ENCODE measurements at regions not wholly inside any gene's neighbourhood (a gene's known extent, or its start where the extent isn't known, plus 50 kb on each side); places are given as distances from the start of the nearest gene placed in this dataset.
"Not testable (repeated sequence)": the region's sequence is repeated elsewhere in the genome, so short reads cannot be mapped to it uniquely, and the experiment has no call there.

DNA sequence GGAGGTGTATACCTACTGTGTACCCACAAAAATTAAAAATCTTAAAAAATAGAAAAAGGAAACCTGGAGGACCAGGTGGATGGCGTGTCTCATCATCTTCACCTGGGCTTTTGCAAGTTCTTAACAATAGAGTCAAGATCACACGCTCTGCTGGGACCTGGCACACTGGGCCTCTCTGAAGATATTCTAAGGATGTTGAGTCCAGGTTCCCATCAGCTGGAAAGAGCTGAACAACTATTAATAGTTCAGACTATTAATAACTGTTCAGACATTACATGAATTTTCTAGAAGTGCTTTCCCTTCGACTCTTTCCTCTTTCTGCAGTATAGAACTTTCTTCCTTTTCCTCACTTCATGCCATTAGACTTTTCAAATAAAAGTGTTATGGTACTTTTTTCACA, 320.2 kb upstream of the IL12A start:
- no peak for DNase-seq

DNA sequence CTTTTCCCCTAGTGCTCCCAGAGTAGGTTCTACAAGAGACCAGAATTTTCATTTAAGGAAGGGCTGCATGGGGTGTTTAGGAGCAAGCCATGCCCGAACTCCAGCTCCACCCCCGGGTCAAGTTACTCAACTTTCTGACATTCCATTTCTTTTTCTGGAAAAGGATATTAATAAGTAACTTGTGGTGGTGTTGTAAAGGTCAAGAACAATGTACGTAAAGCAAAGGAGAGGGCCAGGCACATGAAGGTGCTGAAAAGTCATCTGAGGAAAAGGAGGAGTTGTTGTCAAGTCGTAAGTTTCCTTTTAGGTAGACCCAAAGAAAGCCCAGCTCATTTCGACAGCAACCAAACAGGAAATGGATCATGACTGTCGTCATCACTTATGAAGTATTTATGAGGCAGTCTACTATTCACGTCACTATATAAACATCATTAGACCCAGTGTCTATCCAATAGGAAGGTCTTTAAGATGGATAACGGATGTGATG, 319.6 kb upstream of the IL12A start:
- peak; percentile 16 for DNase-seq

DNA sequence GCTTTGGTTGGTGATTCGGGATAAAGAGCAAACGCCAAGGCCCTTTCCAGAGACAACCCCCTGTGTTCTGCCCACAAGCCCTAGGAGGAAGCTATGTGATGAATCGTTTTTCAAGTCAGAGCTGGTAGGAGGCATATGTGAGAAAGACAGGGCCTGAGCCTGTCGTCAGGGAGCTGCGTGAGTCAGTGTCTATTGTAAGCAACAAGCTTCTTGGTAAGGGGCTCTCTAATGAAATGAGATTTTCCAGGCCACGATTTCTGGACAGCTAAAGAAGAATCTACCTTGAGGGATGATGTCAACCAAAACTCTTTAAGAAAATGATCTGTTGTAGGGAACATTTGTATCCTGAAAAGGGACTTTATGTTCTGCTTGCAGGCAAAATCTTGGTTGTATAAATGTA, 318.9 kb upstream of the IL12A start:
- DNase-seq = no peak

DNA sequence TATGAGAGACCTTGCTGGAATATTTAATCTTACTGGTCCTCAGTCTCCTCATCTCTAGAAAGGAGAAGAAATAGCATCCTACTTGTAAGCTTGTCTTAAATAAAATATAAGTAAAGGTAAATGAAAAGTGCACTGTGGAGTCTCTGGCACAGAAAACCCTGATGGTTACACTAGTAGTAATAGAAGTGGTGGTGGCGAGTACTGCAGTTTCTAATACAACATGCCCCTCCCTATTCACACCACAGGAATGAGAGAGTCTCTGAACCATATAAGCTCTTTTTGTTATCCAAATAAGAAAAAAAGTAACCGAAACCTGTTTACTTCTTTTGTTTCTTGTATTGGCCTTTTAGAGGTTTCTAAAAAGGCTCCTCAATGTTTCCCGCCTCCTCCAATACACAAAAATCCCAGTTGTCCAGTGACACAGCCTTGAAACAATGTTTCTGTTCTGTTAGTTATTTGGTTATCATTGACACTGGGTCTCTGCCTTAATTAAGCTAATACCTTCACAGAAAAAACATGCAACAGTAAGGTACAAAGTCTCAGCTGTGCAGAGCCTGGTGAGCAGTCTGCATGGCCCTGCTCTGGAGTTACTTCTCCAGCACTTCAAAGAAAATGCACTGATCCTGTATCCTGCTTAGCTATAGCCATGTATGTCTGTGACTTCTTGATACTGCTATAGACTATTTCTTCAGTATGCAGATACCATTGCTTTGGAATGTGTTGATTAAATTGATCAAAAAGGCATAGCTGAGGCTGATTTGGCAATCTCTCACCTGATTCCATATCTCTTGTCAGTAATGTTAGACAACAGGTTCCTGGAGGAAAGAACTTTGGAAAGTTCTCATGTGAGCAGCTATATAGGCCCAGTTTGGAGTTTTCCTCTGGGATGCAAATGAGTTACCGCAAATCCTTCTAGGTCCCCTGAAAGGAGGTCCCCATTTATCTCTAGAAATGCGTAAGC, 315.6 kb upstream of the IL12A start:
- DNase-seq = no peak

DNA sequence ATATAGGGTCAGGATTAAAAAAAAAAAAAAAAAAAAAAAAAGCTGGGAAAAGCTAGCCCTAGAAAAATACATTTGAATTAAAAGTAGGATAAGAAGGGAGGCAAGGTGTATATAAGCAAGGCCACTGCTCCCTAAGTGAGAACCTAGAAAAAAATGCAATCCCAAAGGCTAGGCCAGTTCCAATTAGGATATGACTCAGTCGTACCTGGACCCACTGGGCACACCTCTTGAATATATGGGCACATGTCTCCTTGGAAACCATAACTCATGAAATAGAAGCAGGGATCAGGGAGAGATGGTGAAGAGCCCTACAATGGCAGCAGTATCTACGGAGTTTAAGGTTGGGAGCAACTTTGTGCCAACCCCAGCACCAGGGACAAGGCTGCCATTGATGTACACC, 314.1 kb upstream of the IL12A start:
- DNase-seq = no peak

DNA sequence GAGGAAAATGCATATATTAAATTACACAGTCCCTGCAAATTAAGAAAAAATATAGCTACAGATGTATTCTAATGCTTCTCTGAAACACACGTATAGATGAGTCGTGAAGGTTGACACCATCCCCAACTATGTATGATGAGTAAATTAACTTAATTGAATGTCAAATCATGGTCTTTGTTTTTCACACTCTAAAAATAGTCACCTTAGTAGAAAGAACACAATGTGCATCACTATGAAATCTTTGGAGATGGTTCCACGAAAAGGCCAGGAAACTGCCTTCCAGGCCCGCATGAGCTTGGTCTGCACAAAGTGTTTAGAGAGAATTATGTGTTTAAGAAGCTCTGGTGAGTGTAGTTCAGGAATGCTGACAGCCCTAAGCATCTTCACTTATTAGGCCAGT, 313.4 kb upstream of the IL12A start:
- DNase-seq = no peak

DNA sequence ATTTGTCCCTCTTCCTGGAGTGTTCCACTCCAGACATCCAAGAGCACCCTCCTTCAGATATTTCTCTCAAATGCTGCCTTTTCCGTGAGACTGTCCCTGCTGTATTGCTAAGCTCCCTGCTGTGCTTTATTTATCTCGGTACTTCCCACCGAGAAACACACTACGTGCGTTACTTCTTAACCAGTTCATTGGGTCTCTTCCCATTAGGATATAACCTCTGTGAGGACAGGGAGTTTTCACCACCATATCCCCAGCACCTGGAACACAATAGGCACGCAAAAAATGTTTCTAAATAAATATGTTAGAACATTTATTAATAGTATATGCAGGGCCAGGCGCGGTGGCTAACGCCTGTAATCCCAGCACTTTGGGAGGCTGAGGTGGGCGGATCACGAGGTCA, 308.7 kb upstream of the IL12A start:
- no peak for DNase-seq

DNA sequence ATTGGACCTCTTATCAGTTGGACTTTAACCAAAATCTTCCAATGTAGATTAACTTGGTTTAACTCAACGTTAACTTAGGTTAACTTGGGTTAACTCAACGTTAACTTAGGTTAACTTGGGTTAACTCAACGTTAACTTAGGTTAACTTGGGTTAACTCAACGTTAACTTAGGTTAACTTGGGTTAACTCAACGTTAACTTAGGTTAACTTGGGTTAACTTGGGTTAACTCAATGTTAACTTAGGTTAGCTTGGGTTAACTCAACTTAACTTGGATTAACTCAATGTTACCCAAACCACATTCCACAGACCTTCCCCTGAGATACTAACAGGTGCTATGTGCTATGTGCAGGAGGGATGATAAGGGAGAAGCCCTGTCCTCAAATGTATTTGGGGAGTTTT, 306.9 kb upstream of the IL12A start:
- DNase-seq = not testable (repeated sequence)

DNA sequence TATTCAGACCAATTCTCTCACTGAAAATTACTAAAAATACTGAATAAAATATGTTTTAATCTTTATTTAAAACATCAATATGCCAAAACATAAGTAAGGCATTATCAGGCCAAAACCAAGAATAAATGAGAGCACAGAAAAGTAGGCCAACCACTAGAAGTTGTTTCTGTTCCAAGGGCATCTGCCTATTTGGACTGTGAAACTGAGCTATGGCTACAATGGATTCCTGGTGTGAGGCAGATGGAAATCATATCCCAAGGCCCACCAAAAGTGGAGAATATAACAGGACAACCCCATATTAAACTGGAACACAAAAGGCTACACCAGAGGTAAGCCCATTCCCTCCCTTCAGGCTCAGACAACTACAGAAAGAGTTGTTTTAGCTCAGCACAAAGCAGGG, 302.8 kb upstream of the IL12A start:
- DNase-seq = no peak

DNA sequence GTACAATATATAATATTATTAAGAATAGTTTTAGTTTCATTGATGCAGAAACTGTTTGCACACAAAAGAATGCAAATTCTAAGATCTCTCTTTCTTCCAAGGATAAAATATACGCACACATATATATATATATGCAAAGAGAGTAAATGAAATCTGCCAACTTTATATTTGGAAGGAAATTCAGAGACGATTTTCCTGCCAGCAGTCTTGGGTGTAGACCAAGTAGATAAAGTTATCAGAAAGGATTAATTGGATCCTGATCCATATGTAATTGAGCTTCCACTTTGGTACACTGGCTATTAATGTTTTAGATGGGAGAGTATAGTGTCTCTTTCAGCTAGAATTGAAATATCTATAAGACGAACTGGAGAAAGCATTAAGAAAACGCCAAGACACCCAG, 295.4 kb upstream of the IL12A start:
- DNase-seq = no peak

DNA sequence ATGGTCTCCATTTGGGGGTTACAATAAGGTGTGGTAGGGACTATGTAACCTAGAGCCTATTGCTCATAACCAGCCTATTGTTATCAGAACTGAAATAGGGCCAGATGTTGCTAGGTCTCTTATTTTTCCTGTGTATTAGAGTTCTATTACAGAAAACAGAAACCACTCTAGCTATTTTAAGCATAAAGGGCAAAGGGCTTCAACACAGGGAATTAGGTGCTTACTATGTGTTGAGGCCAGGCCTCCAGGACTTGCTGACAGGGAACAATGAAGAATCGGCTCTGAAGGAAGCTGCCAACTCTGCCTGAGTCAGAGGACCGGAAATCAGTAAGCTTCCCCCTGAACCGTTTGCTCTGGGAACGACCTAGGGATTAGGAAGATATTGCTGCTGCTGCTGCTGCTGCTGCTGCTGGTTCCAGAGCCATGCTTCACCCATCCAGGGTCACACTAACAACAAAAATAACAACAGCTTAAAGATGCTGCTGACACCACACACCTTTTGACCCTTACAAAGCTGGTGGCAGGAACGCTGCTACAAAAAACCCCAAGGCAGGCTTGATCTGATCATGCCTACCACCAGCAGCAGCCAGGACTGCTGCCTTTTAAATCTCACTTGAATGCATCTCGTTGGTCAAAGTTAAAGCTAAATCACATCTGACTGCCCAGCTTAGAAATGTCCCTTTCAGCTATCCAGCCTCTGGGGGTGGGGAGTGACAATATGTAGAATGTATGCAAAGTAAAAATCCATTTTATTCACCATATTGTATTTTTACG, 276.9 kb upstream of the IL12A start:
- peak; percentile 99 for DNase-seq

DNA sequence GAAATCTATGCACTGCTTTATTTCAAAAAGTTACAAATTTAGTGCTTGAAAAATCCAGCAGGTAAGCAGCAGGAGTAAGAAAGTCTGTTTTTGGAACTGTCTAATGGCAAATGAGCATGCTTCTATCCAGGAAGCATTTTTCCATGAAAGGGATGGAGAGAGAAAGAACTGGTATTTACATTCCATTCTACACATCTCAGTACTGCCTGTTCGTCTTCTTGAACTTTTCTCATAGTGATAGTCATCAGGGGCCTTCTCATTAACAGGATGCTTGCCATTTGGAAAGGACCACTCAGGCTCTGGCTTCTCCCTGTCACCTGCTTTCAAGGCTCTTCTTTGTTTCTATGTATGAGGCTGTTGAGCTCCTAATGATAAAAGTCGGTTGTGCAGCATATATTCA, 267.3 kb upstream of the IL12A start:
- DNase-seq = no peak

DNA sequence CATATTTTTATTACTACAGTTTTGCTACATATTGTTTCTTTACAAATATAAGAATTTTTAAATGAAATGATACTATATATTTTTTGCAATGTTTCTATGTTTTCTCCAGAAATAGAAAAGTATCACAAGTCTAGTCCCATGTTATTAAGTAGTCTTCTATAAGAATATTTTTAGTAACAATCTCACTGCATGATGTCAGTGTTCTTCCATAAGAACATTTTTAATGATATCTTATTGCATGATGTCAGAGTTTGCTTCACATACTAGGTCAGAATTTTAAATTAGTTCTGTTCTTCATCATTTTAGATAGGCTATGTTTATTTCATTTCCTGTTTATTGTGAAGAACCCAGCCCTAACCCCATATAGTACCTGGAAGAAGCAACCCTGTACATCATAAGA, 265.3 kb upstream of the IL12A start:
- no peak for DNase-seq

DNA sequence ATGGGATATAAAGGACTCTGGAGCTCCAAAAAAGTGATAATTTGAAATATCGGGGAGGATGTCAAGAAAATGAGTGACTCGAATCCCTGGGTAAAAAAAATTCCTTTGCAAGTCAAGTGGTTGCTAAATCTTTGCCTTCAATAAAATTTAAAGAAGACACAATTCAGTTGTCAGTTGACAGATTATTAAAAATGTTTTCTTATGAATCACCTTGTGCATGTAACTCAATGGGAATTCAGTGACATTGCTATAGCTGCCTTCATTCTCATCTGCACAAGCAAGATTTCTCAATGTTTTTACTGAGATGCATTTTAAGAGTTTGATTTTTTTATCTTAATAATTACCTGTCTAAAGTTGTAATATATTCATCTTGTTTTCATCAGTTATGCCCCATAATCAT, 264.0 kb upstream of the IL12A start:
- no peak for DNase-seq

DNA sequence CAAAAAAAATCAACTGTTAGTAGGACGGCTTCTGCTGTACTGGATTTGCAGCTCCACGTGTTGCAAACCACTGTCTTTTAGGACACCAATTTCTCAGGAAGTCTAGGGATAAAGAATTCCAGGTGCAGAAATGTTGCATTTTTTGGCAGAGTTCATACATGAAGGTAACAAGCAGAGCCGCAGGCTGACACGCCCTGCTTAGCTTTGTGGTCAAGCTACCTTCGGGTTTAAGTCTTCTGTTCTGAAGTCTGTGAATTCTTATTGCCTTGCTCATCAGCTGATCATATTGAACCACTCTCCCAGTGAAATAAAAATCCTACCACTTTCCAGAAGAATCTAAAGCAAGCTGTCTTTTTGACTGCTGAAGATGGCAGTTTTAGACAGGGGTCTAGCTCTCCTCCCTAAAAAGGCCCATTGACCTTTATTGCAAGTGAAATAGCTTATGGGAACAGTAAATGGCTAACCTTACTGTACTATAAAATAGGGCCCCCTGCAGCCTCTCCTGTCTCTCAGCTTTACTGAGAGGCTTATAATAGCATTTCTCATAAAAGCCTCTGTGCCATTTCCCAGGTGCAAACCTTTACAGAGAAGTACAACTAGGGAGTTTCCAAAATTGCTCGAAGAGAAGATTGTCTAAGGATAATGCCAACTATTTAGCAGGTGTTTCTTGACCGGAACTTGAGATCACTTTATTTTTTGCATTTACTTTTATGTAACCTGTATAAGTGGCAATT, 262.2 kb upstream of the IL12A start:
- DNase-seq = no peak

DNA sequence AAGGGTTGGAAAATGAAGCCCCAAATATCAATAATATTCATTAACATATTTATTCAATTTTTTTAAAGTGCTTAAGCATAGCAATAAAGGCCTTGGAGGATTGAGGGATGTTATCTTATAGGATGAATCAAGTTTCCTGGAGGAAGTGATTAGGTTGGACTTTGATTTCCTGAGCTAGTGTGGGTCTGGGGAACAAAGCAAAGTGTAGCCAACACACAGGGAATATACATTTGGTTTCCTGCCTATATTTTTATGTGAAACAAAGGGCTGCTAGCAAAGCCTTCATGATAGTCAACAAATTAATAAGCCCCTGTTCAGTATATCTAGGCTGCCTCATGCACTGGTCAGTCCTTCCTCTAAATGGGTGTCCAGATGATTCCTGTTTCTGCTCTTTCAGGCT, 261.1 kb upstream of the IL12A start:
- DNase-seq = peak; percentile 74

DNA sequence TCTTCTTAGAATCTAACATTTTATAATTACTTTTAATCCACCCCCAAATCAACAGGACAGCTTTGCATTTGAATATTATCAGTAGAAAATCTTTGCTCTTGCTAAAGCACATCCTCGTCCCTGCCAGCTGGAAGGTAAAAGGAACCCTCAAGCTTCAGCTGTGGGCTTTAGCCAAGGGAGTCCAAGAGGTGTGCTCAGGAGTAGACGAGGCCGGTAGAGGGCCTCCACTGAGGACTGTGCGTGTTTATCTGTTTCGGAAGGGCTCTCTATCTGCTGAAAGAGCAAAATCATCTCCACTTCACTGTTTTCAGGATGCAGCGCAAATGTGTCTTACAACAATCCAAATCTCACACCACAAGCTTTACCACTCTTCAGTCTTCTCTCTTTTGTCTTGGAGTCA, 257.4 kb upstream of the IL12A start:
- DNase-seq = no peak

DNA sequence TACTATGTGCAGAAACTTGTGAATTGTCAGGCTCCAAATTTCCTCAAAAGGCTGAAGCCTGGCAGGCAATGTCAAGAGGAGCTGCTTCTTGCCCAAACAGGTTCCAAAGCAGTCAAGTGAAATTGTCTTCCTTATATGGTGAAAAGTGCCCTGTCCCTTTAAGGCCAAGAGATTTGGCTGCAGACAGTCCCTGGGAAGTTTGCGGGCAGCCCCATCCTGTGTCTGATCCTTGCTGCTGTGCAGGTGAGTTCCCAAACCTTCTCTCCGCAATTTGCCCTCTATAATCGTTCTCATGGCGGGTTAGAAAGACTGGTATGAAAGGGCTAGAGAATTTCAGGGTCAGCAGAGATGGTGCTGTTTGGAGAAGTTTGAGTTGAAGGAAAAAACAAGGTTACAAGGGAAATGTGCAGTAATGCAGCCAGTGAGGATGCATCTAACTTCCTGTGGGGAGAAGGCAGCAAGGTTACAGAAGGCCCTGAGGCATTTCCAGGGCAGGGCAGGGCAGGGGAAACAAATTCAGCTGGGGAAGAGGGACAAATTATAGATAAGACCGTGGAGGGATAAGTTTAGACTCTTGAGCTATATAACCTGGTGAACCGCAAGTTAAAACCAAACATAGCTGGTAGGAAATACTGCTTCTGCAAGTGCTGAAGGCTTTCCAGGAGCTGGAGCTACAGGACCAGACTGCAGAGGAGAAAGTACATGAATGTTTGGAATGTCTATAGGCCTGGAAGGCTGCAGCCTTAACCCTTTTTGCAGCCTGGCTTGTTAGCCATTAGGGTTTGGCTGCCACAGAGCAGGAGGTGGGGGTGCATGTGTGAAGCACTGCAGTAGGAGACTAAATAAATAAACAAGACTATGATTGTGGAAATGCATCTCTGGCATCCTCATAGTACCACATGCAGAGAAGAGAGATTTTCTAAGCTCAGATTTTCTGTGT, 256.2 kb upstream of the IL12A start:
- peak; percentile 46 for DNase-seq

DNA sequence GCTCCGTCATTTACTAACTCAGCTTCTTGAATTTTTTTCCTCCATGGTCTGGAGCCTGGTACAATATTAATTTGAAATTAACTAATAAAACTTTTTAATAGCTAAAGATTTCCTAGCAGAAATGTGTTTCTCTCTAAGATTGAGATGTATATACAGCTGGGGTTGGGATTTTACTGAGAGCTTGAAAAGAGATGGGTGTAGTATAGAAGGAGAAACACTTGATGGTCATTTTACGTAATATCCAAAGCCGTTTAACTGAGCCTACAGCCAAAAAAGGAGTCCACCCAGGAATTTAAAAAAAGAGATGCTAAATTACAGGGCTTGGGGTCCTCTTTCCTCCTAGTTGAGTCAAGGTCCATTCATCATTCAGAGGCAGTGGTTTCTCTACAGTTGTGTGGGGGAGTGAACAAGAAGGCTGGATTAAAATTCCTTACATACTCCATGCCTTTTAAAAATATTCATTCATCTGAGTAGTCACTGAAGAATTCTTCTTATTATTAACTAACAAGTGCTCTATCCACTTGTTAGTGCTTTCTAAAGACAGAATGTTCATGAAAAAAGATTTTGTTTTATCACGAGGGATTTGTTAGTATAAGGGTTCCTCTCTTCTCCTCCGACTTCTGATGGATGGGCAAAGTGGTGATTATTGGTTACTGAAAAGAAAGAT, 255.3 kb upstream of the IL12A start:
- no peak for DNase-seq

DNA sequence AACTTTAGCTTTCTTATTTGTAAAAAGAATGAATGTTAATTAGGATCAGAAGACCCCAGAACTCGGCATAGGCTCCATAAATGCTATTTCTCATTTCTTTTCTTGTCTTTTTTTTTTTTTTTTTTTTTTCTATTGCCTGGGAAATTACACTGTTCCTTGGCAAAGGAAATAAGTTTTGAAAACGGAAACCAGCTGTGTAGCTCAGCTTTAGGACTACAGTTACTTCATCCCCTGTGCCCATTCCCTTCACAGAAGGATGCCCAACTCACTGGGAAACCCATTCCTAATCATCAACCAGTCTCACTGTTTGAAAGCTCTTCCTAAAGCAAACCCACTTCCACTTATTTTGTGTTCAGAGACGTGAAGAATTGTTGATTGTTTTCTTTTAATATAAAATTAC, 254.0 kb upstream of the IL12A start:
- DNase-seq = peak; percentile 63

DNA sequence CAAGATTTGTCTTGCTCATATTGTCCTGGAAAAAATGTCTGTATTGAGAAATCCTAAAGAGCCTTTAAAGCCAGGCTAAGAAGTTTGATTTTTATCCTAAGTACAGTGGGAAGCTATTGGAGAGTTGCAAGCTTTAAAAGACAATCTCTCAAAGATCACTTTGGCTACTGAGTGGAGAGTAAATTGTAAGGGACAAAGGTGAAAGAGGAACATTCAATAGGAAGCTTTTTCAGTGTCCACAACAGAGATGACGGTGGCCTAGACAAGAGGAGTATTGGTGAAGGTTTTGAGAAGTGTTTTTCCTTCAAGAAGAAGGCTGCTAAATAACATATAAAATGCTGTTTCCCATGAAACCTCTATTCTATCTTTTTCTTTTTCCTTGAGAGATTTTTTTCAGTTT, 249.5 kb upstream of the IL12A start:
- DNase-seq = no peak

Measured in dermis blood vessel endothelial cell (primary cell).